H9 (cell line): ENCODE measurements at regions not wholly inside any gene's neighbourhood (a gene's known extent, or its start where the extent isn't known, plus 50 kb on each side); places are given as distances from the start of the nearest gene placed in this dataset.

Experiments
- DNase-seq: peaks from one replicate; pipeline ENCODE4 v3.0.0-alpha.2; 2017
- H2AFZ ChIP-seq: one replicate; pipeline ENCODE4 v1.6.1; 2013; ENCODE audit warnings: mild to moderate bottlenecking, low read length, control low read depth, moderate library complexity
- H2AK5ac ChIP-seq: 2 replicates; pipeline ENCODE4 v1.6.1; 2013; ENCODE audit warnings: low read length, control low read depth, mixed read lengths; ENCODE audit not compliant: insufficient read length
- H2BK120ac ChIP-seq: one replicate; pipeline ENCODE4 v1.6.1; 2013; ENCODE audit warnings: low read depth, mild to moderate bottlenecking, low read length, control low read depth, inconsistent platforms; ENCODE audit not compliant: poor library complexity, severe bottlenecking
- H2BK12ac ChIP-seq: 2 replicates; pipeline ENCODE4 v1.6.1; 2013; ENCODE audit warnings: low read length, control low read depth, mixed read lengths, low read depth; ENCODE audit not compliant: insufficient read length
- H2BK15ac ChIP-seq: 2 replicates; pipeline ENCODE4 v1.6.1; 2013; ENCODE audit warnings: low read depth, low read length, control low read depth
- H2BK20ac ChIP-seq: one replicate; pipeline ENCODE4 v1.6.1; 2013; ENCODE audit warnings: low read depth, mild to moderate bottlenecking, low read length, control low read depth, inconsistent platforms; ENCODE audit not compliant: poor library complexity, severe bottlenecking
- H2BK5ac ChIP-seq: 2 replicates; pipeline ENCODE4 v1.6.1; 2013; ENCODE audit warnings: low read length, control low read depth, mixed read lengths; ENCODE audit not compliant: insufficient read length
- H3K14ac ChIP-seq: 2 replicates; pipeline ENCODE4 v1.6.1; 2013; ENCODE audit warnings: low read length, control low read depth; ENCODE audit not compliant: insufficient read depth
- H3K18ac ChIP-seq: 2 replicates; pipeline ENCODE4 v1.6.1; 2013; ENCODE audit warnings: low read depth, mild to moderate bottlenecking, mixed read lengths, low read length, control low read depth; ENCODE audit not compliant: insufficient read length
- H3K23ac ChIP-seq: 2 replicates; pipeline ENCODE4 v1.6.1; 2013; ENCODE audit warnings: low read length, control low read depth, mixed read lengths, low read depth; ENCODE audit not compliant: insufficient read length
- H3K23me2 ChIP-seq: 2 replicates; pipeline ENCODE4 v1.6.1; 2013; ENCODE audit warnings: low read depth, mild to moderate bottlenecking, mixed read lengths, low read length, control low read depth; ENCODE audit not compliant: insufficient read length, poor library complexity, severe bottlenecking
- H3K27ac ChIP-seq: 2 replicates; pipeline ENCODE4 v1.5.1; 2013; ENCODE audit warnings: low read length, control low read depth, mixed read lengths, low read depth; ENCODE audit not compliant: insufficient read length
- H3K27me3 ChIP-seq: 2 replicates; pipeline ENCODE4 v1.6.1; 2013; ENCODE audit warnings: low read length, control low read depth, inconsistent platforms; ENCODE audit not compliant: insufficient read depth
- H3K4ac ChIP-seq: 2 replicates; pipeline ENCODE4 v1.6.1; 2013; ENCODE audit warnings: low read depth, mild to moderate bottlenecking, control low read depth, inconsistent platforms, low read length, moderate library complexity
- H3K4me1 ChIP-seq: 2 replicates; pipeline ENCODE4 v1.6.1; 2013; ENCODE audit warnings: low read length, control low read depth, inconsistent platforms; ENCODE audit not compliant: insufficient read depth
- H3K4me2 ChIP-seq: 2 replicates; pipeline ENCODE4 v1.6.1; 2013; ENCODE audit warnings: low read length, control low read depth, mixed read lengths; ENCODE audit not compliant: insufficient read length, insufficient read depth
- H3K56ac ChIP-seq: 2 replicates; pipeline ENCODE4 v1.6.1; 2013; ENCODE audit warnings: low read depth, mild to moderate bottlenecking, mixed read lengths, low read length, control low read depth; ENCODE audit not compliant: insufficient read length
- H3K79me1 ChIP-seq: 2 replicates; pipeline ENCODE4 v1.6.1; 2013; ENCODE audit warnings: low read depth, mild to moderate bottlenecking, moderate library complexity, low read length, control low read depth, inconsistent platforms; ENCODE audit not compliant: insufficient read depth, poor library complexity, severe bottlenecking
- H3K79me2 ChIP-seq: 2 replicates; pipeline ENCODE4 v1.6.1; 2013; ENCODE audit warnings: low read length, control low read depth, inconsistent platforms; ENCODE audit not compliant: insufficient read depth
- H3K9ac ChIP-seq: 2 replicates; pipeline ENCODE4 v1.6.1; 2013; ENCODE audit warnings: low read length, control low read depth, mixed read lengths; ENCODE audit not compliant: insufficient read length; ENCODE audit errors: extremely low read depth
- H3K9me3 ChIP-seq: one replicate; pipeline ENCODE4 v1.6.1; 2013; ENCODE audit warnings: low read depth, low read length, inconsistent platforms; ENCODE audit not compliant: control insufficient read depth
- H3T11ph ChIP-seq: one replicate; pipeline ENCODE4 v1.6.1; 2013; ENCODE audit warnings: mild to moderate bottlenecking, low read length, control low read depth, inconsistent platforms
- H4K20me1 ChIP-seq: one replicate; pipeline ENCODE4 v1.6.1; 2013; ENCODE audit not compliant: control insufficient read depth, insufficient read length, insufficient read depth
- H4K5ac ChIP-seq: 2 replicates; pipeline ENCODE4 v1.6.1; 2013; ENCODE audit warnings: low read depth, mild to moderate bottlenecking, mixed read lengths, low read length, control low read depth; ENCODE audit not compliant: insufficient read length
- H4K8ac ChIP-seq: replicated peaks from 2 replicates; pipeline ENCODE4 v1.6.1; 2013; ENCODE audit warnings: low read length, control low read depth, mixed read lengths, low read depth; ENCODE audit not compliant: insufficient read length
- H4K91ac ChIP-seq: 2 replicates; pipeline ENCODE4 v1.6.1; 2013; ENCODE audit warnings: low read depth, mild to moderate bottlenecking, moderate library complexity, mixed read lengths, low read length, control low read depth; ENCODE audit not compliant: insufficient read length
- H3K27ac Mint-ChIP-seq, 3 experiments: 2 replicates in 2 of 3; 3 replicates in 1 of 3; pipeline ENCODE4 v1.8.0; 2020 to 2021; ENCODE audit warnings: mixed read lengths in 3 of 3, mild to moderate bottlenecking in 1 of 3, moderate library complexity in 1 of 3
- H3K27me3 Mint-ChIP-seq: 2 replicates; pipeline ENCODE4 v1.8.0; 2021; ENCODE audit warnings: low read depth, mild to moderate bottlenecking, moderate library complexity, mixed read lengths
- H3K36me3 Mint-ChIP-seq, 3 experiments: 2 replicates in 2 of 3; 3 replicates in 1 of 3; pipeline ENCODE4 v1.8.0; 2020 to 2021; ENCODE audit warnings: low read depth in 3 of 3, mixed read lengths in 3 of 3; ENCODE audit not compliant: insufficient read depth in 1 of 3
- H3K4me1 Mint-ChIP-seq, 2 experiments: 2 replicates each; pipeline ENCODE4 v1.8.0; 2020; ENCODE audit warnings: mixed read lengths in 2 of 2
- H3K4me3 Mint-ChIP-seq, 2 experiments: 2 replicates in 1 of 2; 3 replicates in 1 of 2; pipeline ENCODE4 v1.8.0; 2020 to 2021; ENCODE audit warnings: mild to moderate bottlenecking in 2 of 2, mixed read lengths in 2 of 2, moderate library complexity in 1 of 2
- H3K9me3 Mint-ChIP-seq, 2 experiments: 2 replicates in 1 of 2; 3 replicates in 1 of 2; pipeline ENCODE4 v1.8.0; 2020; ENCODE audit warnings: mild to moderate bottlenecking in 2 of 2, mixed read lengths in 2 of 2, moderate library complexity in 1 of 2
- CTCF ChIP-seq: fragments of 200-600 bp; sonication (generic); conservative IDR thresholded peaks from 3 replicates; pipeline ENCODE4 v1.8.0; 2021; ENCODE audit warnings: antibody characterized with exemption, mild to moderate bottlenecking
- WGBS: extraction: QIAGEN DNeasy Blood & Tissue Kit; methylation state at CpG from one replicate; pipeline ENCODE4 v1.1.7; 2013; ENCODE audit warnings: missing lambda C conversion rate, low lambda C conversion rate, mixed read lengths; ENCODE audit not compliant: insufficient read length; ENCODE audit errors: extremely low coverage; 5-methylcytosine and 5-hydroxymethylcytosine counted together

- no peak overlapping the region for H2AFZ ChIP-seq
- Mint-ChIP-seq H3K36me3 (no peaks in the 10 kb centered on the region), H3K9me3 (peaks cover 0 to 3% of the 10 kb centered on the region in 2 experiments; a peak in 2 of 5 replicates), H3K27ac (no peak overlapping the region), H3K27me3 (peaks cover 3% of the 10 kb centered on the region; the same call in 1 of the 2 replicates), H3K4me3 (no peak overlapping the region), H3K4me1 (peaks cover 56 to 58% of the 10 kb centered on the region in 2 experiments)
- H3K4me1 ChIP-seq = peaks cover 10% of the 10 kb centered on the region; the same call in 1 of the 2 replicates
- no peak overlapping the region for H2BK120ac ChIP-seq
- no peak overlapping the region for H4K91ac ChIP-seq
- no peaks in the 10 kb centered on the region for H4K20me1 ChIP-seq
- TF ChIP-seq CTCF = no peak
- no peaks in the 10 kb centered on the region for H3K79me1 ChIP-seq
- H3T11ph ChIP-seq = no peak overlapping the region
- H3K23ac ChIP-seq = no peak overlapping the region
- no CpG with 5 or more reads among the region's 2 CpGs for WGBS
- no peak for DNase-seq
- no peak overlapping the region for H3K27ac ChIP-seq
- no peaks in the 10 kb centered on the region for H3K79me2 ChIP-seq
- H3K14ac ChIP-seq = no peak overlapping the region
- no peak overlapping the region for H2BK20ac ChIP-seq
- H2BK5ac ChIP-seq = no peak overlapping the region
- H2BK12ac ChIP-seq = no peak overlapping the region
- H3K4me2 ChIP-seq = no peak overlapping the region
- no peak overlapping the region for H4K8ac ChIP-seq
- H3K56ac ChIP-seq = no peak overlapping the region
- H3K18ac ChIP-seq = no peak overlapping the region
- no peak overlapping the region for H3K4ac ChIP-seq
- no peaks in the 10 kb centered on the region for H3K27me3 ChIP-seq
- H3K9me3 ChIP-seq = no peaks in the 10 kb centered on the region
- no peak overlapping the region for H2BK15ac ChIP-seq
- H4K5ac ChIP-seq = no peak overlapping the region
- no peak overlapping the region for H2AK5ac ChIP-seq
- H3K9ac ChIP-seq = no peak overlapping the region
- no peaks in the 10 kb centered on the region for H3K23me2 ChIP-seq
Measured at GRCh38 chr2:128488434-128488833, 169.8 kb upstream of the HS6ST1 start.
